Testis (tissue), 2 donors: ENCODE measurements at regions not wholly inside any gene's neighbourhood (a gene's known extent, or its start where the extent isn't known, plus 50 kb on each side); places are given as distances from the start of the nearest gene placed in this dataset.

Experiments
- POLR2A ChIP-seq: fragments of 450-650 bp; IDR thresholded peaks from one replicate; pipeline ENCODE4 v1.6.1; 2017; ENCODE audit warnings: antibody characterized with exemption, mild to moderate bottlenecking, moderate library complexity
- TF ChIP-seq, protein P1 (sequence below), 3 experiments: fragments of 450-650 bp in 2 of 3; fragments of 200-600 bp in 1 of 3; sonication (generic) in 1 of 3; IDR thresholded peaks; one replicate each; pipeline ENCODE4 v1.5.1; 2016 to 2019; ENCODE audit warnings: antibody characterized with exemption in 3 of 3, mild to moderate bottlenecking in 2 of 3, moderate library complexity in 1 of 3

GRCh38 chr9:80976403-80976802 lies 712.9 kb downstream of the TLE1 start:
- TF ChIP-seq, protein P1, sequence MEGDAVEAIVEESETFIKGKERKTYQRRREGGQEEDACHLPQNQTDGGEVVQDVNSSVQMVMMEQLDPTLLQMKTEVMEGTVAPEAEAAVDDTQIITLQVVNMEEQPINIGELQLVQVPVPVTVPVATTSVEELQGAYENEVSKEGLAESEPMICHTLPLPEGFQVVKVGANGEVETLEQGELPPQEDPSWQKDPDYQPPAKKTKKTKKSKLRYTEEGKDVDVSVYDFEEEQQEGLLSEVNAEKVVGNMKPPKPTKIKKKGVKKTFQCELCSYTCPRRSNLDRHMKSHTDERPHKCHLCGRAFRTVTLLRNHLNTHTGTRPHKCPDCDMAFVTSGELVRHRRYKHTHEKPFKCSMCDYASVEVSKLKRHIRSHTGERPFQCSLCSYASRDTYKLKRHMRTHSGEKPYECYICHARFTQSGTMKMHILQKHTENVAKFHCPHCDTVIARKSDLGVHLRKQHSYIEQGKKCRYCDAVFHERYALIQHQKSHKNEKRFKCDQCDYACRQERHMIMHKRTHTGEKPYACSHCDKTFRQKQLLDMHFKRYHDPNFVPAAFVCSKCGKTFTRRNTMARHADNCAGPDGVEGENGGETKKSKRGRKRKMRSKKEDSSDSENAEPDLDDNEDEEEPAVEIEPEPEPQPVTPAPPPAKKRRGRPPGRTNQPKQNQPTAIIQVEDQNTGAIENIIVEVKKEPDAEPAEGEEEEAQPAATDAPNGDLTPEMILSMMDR (IDR thresholded peaks at IDR 0.05), result no peak
- TF ChIP-seq POLR2A, result no peak
